EH (cell line): ENCODE measurements at regions not wholly inside any gene's neighbourhood (a gene's known extent, or its start where the extent isn't known, plus 50 kb on each side); places are given as distances from the start of the nearest gene placed in this dataset.
"Not testable (repeated sequence)": the region's sequence is repeated elsewhere in the genome, so short reads cannot be mapped to it uniquely, and the experiment has no call there.

ENCODE experiments used
- DNase-seq: peaks from one replicate; pipeline ENCODE4 v3.0.0-alpha.2; 2015; ENCODE audit warnings: low read depth

GRCh38 chr4:4666693-4667621, 125.1 kb upstream of the STX18 start:
- DNase-seq = peak; percentile 86

- DNase-seq = no peak
Measured at GRCh38 chr4:4666187-4666586, 124.3 kb upstream of the STX18 start.

- DNase-seq = no peak
Measured at GRCh38 chr4:4664234-4664633, 122.4 kb upstream of the STX18 start.

- peak; percentile 85 for DNase-seq
Measured at GRCh38 chr4:4663028-4663427, 121.2 kb upstream of the STX18 start.

- no peak for DNase-seq
Measured at GRCh38 chr4:4662230-4662629, 120.4 kb upstream of the STX18 start.

GRCh38 chr4:4659871-4660651, 118.2 kb upstream of the STX18 start:
- peak; percentile 94 for DNase-seq

- peak; percentile 32 for DNase-seq
Measured at GRCh38 chr4:4658052-4658451, 116.2 kb upstream of the STX18 start.

GRCh38 chr4:4656977-4657376, 115.1 kb upstream of the STX18 start:
- DNase-seq = no peak

- DNase-seq = peak; percentile 55
Measured at GRCh38 chr4:4655901-4656300, 114.1 kb upstream of the STX18 start.

- DNase-seq = no peak
Measured at GRCh38 chr4:4655011-4655410, 113.2 kb upstream of the STX18 start.

GRCh38 chr4:4651811-4652755, 110.2 kb upstream of the STX18 start:
- DNase-seq = no peak

GRCh38 chr4:4647041-4647440, 105.2 kb upstream of the STX18 start:
- DNase-seq = peak; percentile 36

GRCh38 chr4:4645743-4646142, 103.9 kb upstream of the STX18 start:
- no peak for DNase-seq

- DNase-seq = not testable (repeated sequence)
Measured at GRCh38 chr4:4644277-4644676, 102.4 kb upstream of the STX18 start.

- DNase-seq = not testable (repeated sequence)
Measured at GRCh38 chr4:4643743-4644142, 101.9 kb upstream of the STX18 start.

GRCh38 chr4:4643306-4643705, 101.5 kb upstream of the STX18 start:
- DNase-seq = no peak

GRCh38 chr4:4642496-4643000, 100.7 kb upstream of the STX18 start:
- no peak for DNase-seq

- no peak for DNase-seq
Measured at GRCh38 chr4:4641661-4642495, 100.0 kb upstream of the STX18 start.

- no peak for DNase-seq
Measured at GRCh38 chr4:4641254-4641653, 99.4 kb upstream of the STX18 start.

- peak; percentile 40 for DNase-seq
Measured at GRCh38 chr4:4640692-4641091, 98.8 kb upstream of the STX18 start.

- no peak for DNase-seq
Measured at GRCh38 chr4:4639370-4639769, 97.5 kb upstream of the STX18 start.
